HepG2 (cell line): ENCODE measurements at regions not wholly inside any gene's neighbourhood (a gene's known extent, or its start where the extent isn't known, plus 50 kb on each side); places are given as distances from the start of the nearest gene placed in this dataset.

Source experiments
- ATAC-seq: fragments of 200-7000 bp; cut with Tn5 transposase; 3 replicates; pipeline ENCODE4 v1.9.1; 2020; ENCODE audit warnings: mild to moderate bottlenecking, moderate library complexity
- BruUV-seq: library from RNA; stranded (reverse); fragments of 400-500 nt; replicated peaks from 2 replicates; lab custom pipeline; 2021; lab: Mats Ljungman, UMichigan
- CTCF ChIA-PET: fragments of 300-600 bp; formaldehyde crosslinking; extraction: SDS; loops from one replicate; lab custom pipeline; 2021; ENCODE audit warnings: low total read pairs, inconsistent platforms, low intra/inter-chr PET ratio; lab: Yijun Ruan, JAX
- POLR2A ChIA-PET: fragments of 350-600 bp; sonication (Branson Sonifier 250); formaldehyde crosslinking; loops from one replicate; lab custom pipeline; 2020; ENCODE audit warnings: antibody characterized with exemption, inconsistent platforms; lab: Yijun Ruan, JAX
- DNase-seq: peaks from one replicate; pipeline ENCODE4 v3.0.0-alpha.2; 2015; ENCODE audit warnings: low spot score
- FAIRE-seq: peaks from 3 replicates; lab custom pipeline; 2011; peaks lifted over from hg19 to GRCh38; lab: Jason Lieb, UNC
- H2AFZ ChIP-seq: one replicate; pipeline ENCODE4 v1.6.1; 2011; ENCODE audit warnings: low read length, inconsistent platforms
- H3K27ac ChIP-seq: fragments of 300-600 bp; 3 replicates; pipeline ENCODE4 v1.8.0; 2011; ENCODE audit warnings: mixed run types, mild to moderate bottlenecking, mixed read lengths, low read length, inconsistent platforms; ENCODE audit not compliant: insufficient read depth; ENCODE audit errors: extremely low read length
- H3K27me3 ChIP-seq, 2 experiments: fragments of 200-600 bp in 1 of 2; 2 replicates in 1 of 2; 3 replicates in 1 of 2; pipeline versions ENCODE4 v1.6.0 to v1.8.0; 2011; ENCODE audit warnings: low read length in 2 of 2, mild to moderate bottlenecking in 2 of 2, moderate library complexity in 2 of 2, inconsistent platforms in 1 of 2; ENCODE audit not compliant: insufficient read depth in 2 of 2, control insufficient read depth in 1 of 2
- H3K36me3 ChIP-seq, 2 experiments: fragments of 200-600 bp in 1 of 2; replicated peaks in 1 of 2; 2 replicates in 1 of 2; 3 replicates in 1 of 2; pipeline versions ENCODE4 v1.5.1 to v1.8.0; 2011; ENCODE audit warnings: low read length in 2 of 2, inconsistent platforms in 1 of 2; ENCODE audit not compliant: insufficient read depth in 2 of 2, control insufficient read depth in 1 of 2
- H3K4me1 ChIP-seq: 2 replicates; pipeline ENCODE4 v1.5.1; 2012; ENCODE audit warnings: low read length, inconsistent platforms; ENCODE audit not compliant: insufficient read depth
- H3K4me2 ChIP-seq: 2 replicates; pipeline ENCODE4 v1.6.0; 2011; ENCODE audit warnings: low read depth, low read length, inconsistent platforms
- H3K4me3 ChIP-seq, 3 experiments: fragments of 200-600 bp in 1 of 3; sonication (generic), shearing (Covaris generic) in 1 of 3; replicated peaks in 1 of 3; 2 replicates each; pipeline ENCODE4 v1.5.1; 2011 to 2016; ENCODE audit warnings: low read length in 3 of 3, inconsistent platforms in 2 of 3, low read depth in 2 of 3, mild to moderate bottlenecking in 2 of 3, control low read depth in 1 of 3, mixed read lengths in 1 of 3; ENCODE audit not compliant: insufficient read depth in 1 of 3
- H3K79me2 ChIP-seq: one replicate; pipeline ENCODE4 v1.6.1; 2011; ENCODE audit warnings: low read length, inconsistent platforms; ENCODE audit not compliant: insufficient read depth
- H3K9ac ChIP-seq: 2 replicates; pipeline ENCODE4 v1.6.0; 2011; ENCODE audit warnings: mild to moderate bottlenecking, low read depth, low read length, inconsistent platforms; ENCODE audit not compliant: insufficient read depth
- H3K9me3 ChIP-seq: 2 replicates; pipeline ENCODE4 v1.5.1; 2012; ENCODE audit warnings: mild to moderate bottlenecking, low read length
- H4K20me1 ChIP-seq: 2 replicates; pipeline ENCODE4 v1.6.0; 2011; ENCODE audit warnings: inconsistent platforms, mild to moderate bottlenecking, low read length, moderate library complexity; ENCODE audit not compliant: insufficient read depth
- ATF7 ChIP-seq, 2 experiments: fragments of 450-650 bp in 1 of 2; sonication (generic) in 1 of 2; formaldehyde crosslinking in 1 of 2; IDR thresholded peaks; 2 replicates each; pipeline versions ENCODE4 v1.4.0 to v1.6.1; 2016 to 2020; ENCODE audit warnings: antibody characterized with exemption in 1 of 2, mild to moderate bottlenecking in 1 of 2, missing genetic modification reagents in 1 of 2
- BHLHE40 ChIP-seq: IDR thresholded peaks from 2 replicates; pipeline ENCODE4 v1.6.1; 2011; ENCODE audit warnings: low read length, improper control_type of control experiment
- ELF4 ChIP-seq: sonication (generic); formaldehyde crosslinking; IDR thresholded peaks from 2 replicates; pipeline ENCODE4 v1.5.0; 2020; ENCODE audit warnings: missing genetic modification reagents, mild to moderate bottlenecking, moderate library complexity, borderline replicate concordance
- GLI4 ChIP-seq: sonication (generic); formaldehyde crosslinking; IDR thresholded peaks from 2 replicates; pipeline ENCODE4 v1.5.1; 2020; ENCODE audit warnings: missing genetic modification reagents, mild to moderate bottlenecking, moderate library complexity, borderline replicate concordance
- GLMP ChIP-seq: sonication (generic); formaldehyde crosslinking; IDR thresholded peaks from 2 replicates; pipeline ENCODE4 v1.9.0; 2021; ENCODE audit warnings: missing genetic modification reagents, mild to moderate bottlenecking, borderline replicate concordance
- HOXA5 ChIP-seq: sonication (generic); formaldehyde crosslinking; IDR thresholded peaks from 2 replicates; pipeline ENCODE4 v1.4.0; 2020; ENCODE audit warnings: missing genetic modification reagents
- MXI1 ChIP-seq: IDR thresholded peaks from 3 replicates; pipeline ENCODE4 v1.6.1; 2012; ENCODE audit warnings: low read depth, low read length, inconsistent platforms, borderline replicate concordance
- MYC ChIP-seq: sonication (generic); formaldehyde crosslinking; IDR thresholded peaks from 2 replicates; pipeline ENCODE4 v1.9.0; 2021; ENCODE audit warnings: missing genetic modification reagents, borderline replicate concordance
- NCOA1 ChIP-seq: sonication (generic); formaldehyde crosslinking; IDR thresholded peaks from 2 replicates; pipeline ENCODE4 v1.9.0; 2021; ENCODE audit warnings: missing genetic modification reagents
- PCBP2 ChIP-seq: fragments of 200-400 bp; formaldehyde crosslinking; optimal IDR thresholded peaks from 2 replicates; pipeline ENCODE3; 2018; ENCODE audit warnings: low read length, low read depth; ENCODE audit not compliant: poor library complexity, severe bottlenecking
- TFE3 ChIP-seq: IDR thresholded peaks from 2 replicates; pipeline ENCODE4 v1.6.1; 2016
- THYN1 ChIP-seq: sonication (generic); formaldehyde crosslinking; IDR thresholded peaks from 2 replicates; pipeline ENCODE4 v1.8.1; 2023; ENCODE audit warnings: low read depth, mild to moderate bottlenecking, moderate library complexity, missing genetic modification reagents, borderline replicate concordance
- TOE1 ChIP-seq: sonication (generic); formaldehyde crosslinking; IDR thresholded peaks from 2 replicates; pipeline ENCODE4 v1.4.0; 2020; ENCODE audit warnings: mild to moderate bottlenecking, missing genetic modification reagents
- ZBTB42 ChIP-seq: sonication (generic); formaldehyde crosslinking; IDR thresholded peaks from 2 replicates; pipeline ENCODE4 v1.5.0; 2020; ENCODE audit warnings: mild to moderate bottlenecking, missing genetic modification reagents
- ZBTB8A ChIP-seq: sonication (generic); formaldehyde crosslinking; IDR thresholded peaks from 2 replicates; pipeline ENCODE4 v1.4.0; 2020; ENCODE audit warnings: mild to moderate bottlenecking, low read depth, missing genetic modification reagents, borderline replicate concordance
- ZFP62 ChIP-seq: sonication (generic); formaldehyde crosslinking; IDR thresholded peaks from 2 replicates; pipeline ENCODE4 v1.4.0; 2020; ENCODE audit warnings: missing genetic modification reagents
- ZNF44 ChIP-seq: sonication (generic); formaldehyde crosslinking; IDR thresholded peaks from 2 replicates; pipeline ENCODE4 v1.5.1; 2020; ENCODE audit warnings: mild to moderate bottlenecking, missing genetic modification reagents
- ZNF652 ChIP-seq: IDR thresholded peaks from 2 replicates; pipeline ENCODE4 v1.6.1; 2016; ENCODE audit warnings: low read depth, borderline replicate concordance
- ZNF713 ChIP-seq: sonication (generic); formaldehyde crosslinking; IDR thresholded peaks from 2 replicates; pipeline ENCODE4 v1.4.0; 2020; ENCODE audit warnings: mild to moderate bottlenecking, missing genetic modification reagents
- ZNF724P ChIP-seq: sonication (generic); formaldehyde crosslinking; IDR thresholded peaks from 2 replicates; pipeline ENCODE4 v1.8.0; 2022; ENCODE audit warnings: missing genetic modification reagents, borderline replicate concordance
- WGBS: methylation state at CpG from one replicate; pipeline ENCODE4 v1.1.6; 2017; ENCODE audit warnings: low lambda C conversion rate; 5-methylcytosine and 5-hydroxymethylcytosine counted together
- in situ Hi-C: cut with HindIII; loops from 2 replicates; pipeline ENCODE4 v1.10.0; 2017; ENCODE audit warnings: low pct_unique_long_range_greater_than_20kb; ENCODE audit not compliant: extremely low pct_ligation_motif_present
- intact Hi-C: fragments of 100-400 bp; cut with micrococcal nuclease; formaldehyde crosslinking; loops from one replicate; pipeline ENCODE4 v1.10.0; 2022; ENCODE audit not compliant: unreplicated experiment

DNA sequence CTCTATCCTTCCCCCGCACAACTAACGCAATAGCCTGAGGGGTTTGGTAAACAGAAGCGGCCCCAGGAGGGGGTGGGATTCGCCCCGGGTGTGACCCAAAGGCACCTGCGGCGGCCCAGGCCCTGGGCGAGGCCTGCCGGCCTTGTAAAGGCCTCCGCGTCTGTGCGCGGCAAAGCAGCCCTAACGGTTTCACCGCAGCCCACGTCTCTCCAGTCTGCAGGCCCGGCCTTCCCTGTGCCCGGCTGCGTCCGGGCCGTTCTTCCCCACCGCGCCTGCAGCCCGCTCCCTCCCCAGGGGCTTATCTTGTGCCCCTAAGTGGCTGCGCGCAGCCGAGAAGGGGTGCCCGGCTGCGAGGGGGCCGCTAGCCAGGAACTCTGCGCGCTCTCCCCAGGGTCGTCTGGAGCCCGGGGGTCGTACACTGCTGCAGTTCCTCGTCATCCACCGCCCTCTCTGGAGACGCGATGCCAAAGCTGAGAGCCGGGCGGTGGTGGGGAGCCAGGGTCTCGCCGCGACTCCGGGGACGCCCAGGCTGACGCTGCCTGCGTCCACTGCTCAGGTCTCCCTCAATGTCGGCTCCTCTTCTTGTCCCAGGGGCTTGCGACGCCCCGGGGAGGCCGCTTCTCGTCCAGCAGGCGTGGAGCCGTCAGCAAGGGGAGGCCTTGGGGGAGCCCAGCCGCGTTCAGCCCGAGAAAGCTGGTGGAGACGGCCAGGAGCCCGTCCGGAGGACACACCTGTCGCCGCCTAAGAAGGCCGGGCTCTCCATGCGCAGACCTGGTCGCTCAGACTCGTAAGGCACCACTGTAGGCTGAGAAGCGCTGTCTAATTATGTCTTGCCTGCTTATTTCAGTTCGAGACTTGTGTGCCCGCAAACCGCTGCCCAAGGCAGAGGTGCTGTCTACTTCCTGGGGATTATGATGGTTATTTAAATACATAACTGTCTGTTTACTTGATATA is 132.3 kb downstream of the SPAG6 start (continued):
- TF ChIP-seq GLI4 (CRISPR knock-in tag) (no peak), ZNF713 (no peak), ELF4 (CRISPR knock-in tag) (no peak), ZBTB8A (CRISPR knock-in tag) (no peak), ATF7 (IDR thresholded peaks at IDR 0.05) (no peak), ATF7 (CRISPR knock-in tag; IDR thresholded peaks at IDR 0.05) (no peak), PCBP2 (no peak), ZNF44 (no peak), ZNF652 (CRISPR knock-in tag) (no peak), TOE1 (no peak)
- TF ChIP-seq, all 625 proteins: peak for 0

DNA sequence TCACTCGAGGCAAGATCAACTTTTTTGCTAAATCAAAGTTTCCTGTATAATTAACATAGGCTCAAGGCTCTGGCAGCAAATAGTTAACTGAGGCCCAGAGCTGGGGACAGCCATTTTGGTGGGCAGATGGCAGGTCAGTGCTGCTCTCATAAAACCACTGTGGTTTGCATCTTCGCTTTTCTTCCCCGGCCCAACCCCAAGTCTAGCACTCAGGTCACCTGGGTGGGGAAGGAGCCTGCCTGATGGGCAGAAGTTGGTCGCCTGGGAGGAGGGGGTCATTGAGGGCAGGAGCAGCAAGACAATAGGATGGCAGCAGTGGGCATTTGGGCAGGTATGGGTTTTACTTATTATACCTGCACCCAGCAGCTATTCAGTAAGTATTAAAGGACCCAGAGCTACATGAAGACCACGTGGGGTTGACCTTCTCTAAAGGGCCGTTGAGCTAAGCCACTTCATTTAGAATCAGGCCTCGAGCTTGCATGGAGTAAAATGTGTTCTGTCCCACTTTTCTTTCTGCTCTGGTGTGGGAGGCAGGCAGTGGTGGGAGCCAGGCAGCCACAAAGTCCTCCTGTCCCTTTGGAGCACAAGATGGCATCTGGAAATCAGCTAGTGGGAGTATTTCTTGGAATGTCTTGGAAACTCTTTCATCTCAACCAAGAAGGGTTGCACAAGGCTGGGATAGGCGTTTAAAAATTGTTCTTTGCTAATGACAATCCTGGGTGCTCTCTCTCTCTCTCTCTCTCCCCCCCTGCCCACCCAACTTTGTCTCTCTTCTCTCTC is 133.4 kb downstream of the SPAG6 start:
- no peak for ATAC-seq
- in situ Hi-C loops: no loop called here
- no TSS peak for BruUV-seq
- TF ChIP-seq ZFP62 (no peak), THYN1 (CRISPR knock-in tag) (no peak), BHLHE40 (no peak), ZBTB42 (no peak), HOXA5 (CRISPR knock-in tag) (no peak), GLMP (CRISPR knock-in tag) (no peak), MYC (CRISPR knock-in tag) (no peak), TFE3 (CRISPR knock-in tag) (no peak), MXI1 (no peak), NCOA1 (CRISPR knock-in tag) (no peak), ZNF724P (no peak)

More for the DNA sequence above, 133.4 kb downstream of the SPAG6 start:
- ChIA-PET POLR2A (no interaction called here), CTCF (no interaction called here)
- Histone ChIP-seq H3K79me2 (no peaks in the 10 kb centered on the region), H3K4me1 (no peaks in the 10 kb centered on the region), H3K9me3 (no peaks in the 10 kb centered on the region), H2AFZ (no peak overlapping the region), H3K27ac (no peak overlapping the region), H3K27me3 (peaks cover 0 to 4% of the 10 kb centered on the region in 2 experiments; a peak in 1 of 5 replicates), H3K4me3 (no peak overlapping the region), H3K9ac (no peak overlapping the region), H4K20me1 (no peaks in the 10 kb centered on the region), H3K4me2 (no peak overlapping the region), H3K36me3 (no peaks in the 10 kb centered on the region)
- no peak for FAIRE-seq
- intact Hi-C loops: no loop called here
- WGBS: 51% methylated on average over 5 of the region's 8 CpGs
- DNase-seq: no peak
